Activated T-helper 1 cell treated with anti-CD3 and anti-CD28 coated beads, Interleukin-2, amount 50 U/mL, for 16 hours (primary cell): ENCODE measurements at regions not wholly inside any gene's neighbourhood (a gene's known extent, or its start where the extent isn't known, plus 50 kb on each side); places are given as distances from the start of the nearest gene placed in this dataset.

Experiments
- DNase-seq, 2 donors: peaks; one replicate each; pipeline ENCODE4 v3.0.0-alpha.2; 2020; ENCODE audit warnings: low read depth in 1 of 2, low spot score in 1 of 2

DNA sequence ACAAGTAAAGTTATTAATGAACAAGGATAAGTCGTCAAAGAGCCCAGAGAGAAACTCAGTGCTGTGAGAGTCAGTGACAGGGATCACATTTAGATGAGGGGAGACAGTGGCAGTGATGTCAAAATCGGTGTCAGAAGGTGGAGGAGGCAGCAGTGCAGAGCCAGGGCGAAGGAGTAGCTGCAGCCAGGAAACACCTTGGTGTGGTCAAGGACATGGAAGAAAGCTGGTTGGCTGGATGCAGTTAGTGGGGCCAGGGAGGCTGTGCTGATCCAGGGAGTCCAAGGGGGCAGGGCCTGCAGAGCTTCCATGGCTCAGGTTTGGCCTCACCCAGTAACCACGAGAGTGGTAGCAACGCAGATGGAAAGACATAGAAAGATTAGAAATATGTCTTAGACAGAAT is 50.7 kb upstream of the ADORA2B start:
- DNase-seq: no peak

GRCh38 chr17:15894913-15895658 is 49.8 kb upstream of the ADORA2B start:
- DNase-seq: no peak
